ENCODE measurements at regions not wholly inside any gene's neighbourhood (a gene's known extent, or its start where the extent isn't known, plus 50 kb on each side); places are given as distances from the start of the nearest gene placed in this dataset.
"Not testable (repeated sequence)": the region's sequence is repeated elsewhere in the genome, so short reads cannot be mapped to it uniquely, and the experiment has no call there.

DNA sequence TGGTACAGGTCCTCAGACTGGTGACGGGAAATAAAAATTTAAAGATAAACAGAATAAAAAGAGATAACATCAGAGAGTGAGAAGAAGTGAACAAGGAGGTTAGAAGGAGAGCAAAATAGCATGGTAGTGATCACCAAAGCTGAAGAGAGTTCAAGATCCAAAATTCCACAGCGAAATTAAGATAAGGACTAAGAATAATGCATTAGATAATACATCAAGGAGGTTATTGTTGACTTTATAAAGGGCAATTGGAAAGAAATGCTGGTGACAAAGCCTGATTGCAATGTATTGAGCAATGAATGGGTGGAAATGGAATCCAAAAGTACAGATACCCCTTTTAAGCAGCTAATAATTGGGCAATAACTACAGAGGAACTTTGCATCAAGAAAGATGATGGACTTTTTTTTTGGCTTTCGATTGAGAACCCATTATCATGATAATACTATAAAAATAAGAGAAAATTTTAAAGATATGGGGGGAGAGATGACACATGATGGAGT is 101.6 kb upstream of the MAP9 start:
- DNase-seq (ENCODE audit: low read depth in 4 of 4, low spot score in 3 of 4), result no peak

DNA sequence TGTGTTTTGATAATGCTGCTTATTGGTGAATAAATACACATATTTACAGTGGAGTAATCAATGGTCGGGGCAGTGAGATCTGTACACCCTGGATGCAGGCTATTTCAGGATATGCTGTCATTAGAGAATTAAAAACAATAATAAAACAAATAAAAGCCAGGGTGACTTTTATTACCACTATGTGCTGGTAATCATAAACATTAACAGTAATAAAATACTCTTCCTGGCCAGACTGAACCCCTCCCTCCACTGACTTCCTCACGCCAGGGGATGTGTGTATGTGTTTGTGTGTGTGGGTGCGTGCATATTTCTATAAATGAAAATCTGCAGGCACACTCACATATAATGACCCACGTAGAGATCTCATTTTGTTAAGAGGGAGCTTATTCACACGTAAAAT is 98.0 kb upstream of the MAP9 start:
- DNase-seq (ENCODE audit: low read depth in 4 of 4, low spot score in 3 of 4), result no peak

DNA sequence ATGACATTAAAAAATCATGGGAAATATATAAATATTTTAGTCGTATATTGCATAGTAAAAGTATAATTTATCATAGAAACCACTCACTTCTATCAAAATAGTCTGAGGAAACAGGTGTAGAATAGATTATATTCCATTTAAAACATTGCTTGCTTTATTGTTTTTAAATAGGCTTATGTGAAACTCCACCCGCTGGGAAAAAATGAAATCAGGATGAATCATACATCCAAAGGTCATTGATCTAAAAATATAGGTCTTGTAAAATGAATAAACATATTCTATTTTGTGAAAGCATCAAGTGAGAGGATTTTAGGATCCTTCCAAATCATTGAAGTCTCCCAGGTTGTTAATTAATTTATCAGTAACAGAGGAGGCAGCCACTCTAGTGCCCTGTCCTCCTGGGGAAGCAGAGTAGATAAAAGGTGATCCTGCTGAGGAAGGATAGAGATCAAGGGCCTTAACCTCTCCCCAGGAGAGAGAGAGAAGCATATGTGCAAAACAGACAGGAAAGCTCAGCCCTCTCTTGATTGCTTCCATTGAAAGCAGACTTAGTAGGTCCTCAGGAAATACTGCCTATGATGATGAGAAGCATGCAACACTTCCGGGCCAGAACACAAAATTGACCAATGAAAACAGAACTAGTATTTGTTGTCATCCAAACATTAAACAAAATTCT is 96.8 kb upstream of the MAP9 start:
- DNase-seq (ENCODE audit: low read depth in 4 of 4, low spot score in 3 of 4), result no peak

DNA sequence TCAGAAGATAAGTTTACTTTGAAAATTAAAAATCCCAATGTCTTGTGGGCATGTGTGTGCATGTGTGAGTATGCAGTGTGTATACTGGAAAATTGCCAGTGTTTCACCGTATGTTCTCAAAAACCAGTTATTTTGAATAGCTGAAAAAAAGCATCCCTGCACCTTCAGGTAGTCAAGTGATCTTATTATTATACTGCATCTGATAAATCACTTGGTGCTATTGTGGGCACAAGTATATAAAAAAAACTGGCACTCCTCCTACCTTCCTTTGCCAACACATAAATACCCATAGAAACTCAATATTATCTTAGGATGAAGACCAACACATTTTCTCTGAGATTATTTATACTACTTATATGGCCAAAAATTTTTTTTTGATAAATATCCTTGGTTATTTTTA is 91.5 kb upstream of the MAP9 start:
- no peak for DNase-seq (ENCODE audit: low read depth in 4 of 4, low spot score in 3 of 4)

DNA sequence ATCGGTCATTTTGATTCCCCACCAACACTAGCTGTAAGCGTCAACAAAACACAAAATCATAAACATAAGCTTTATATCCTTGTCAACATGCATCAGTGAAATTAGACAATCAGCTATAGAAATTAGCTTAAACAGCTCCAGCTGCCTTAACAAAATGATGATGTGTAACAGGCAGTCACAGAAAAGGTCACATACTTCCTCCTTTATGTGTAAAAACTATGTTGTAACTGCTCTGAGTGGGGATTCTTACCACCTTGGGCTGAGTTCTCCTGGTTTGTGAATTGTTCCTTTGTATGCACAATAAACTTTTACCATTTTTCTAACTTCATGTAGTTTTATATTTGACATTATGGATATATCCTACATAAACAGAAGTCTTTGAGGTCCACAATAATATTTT is 73.9 kb upstream of the MAP9 start:
- DNase-seq (ENCODE audit: low read depth in 4 of 4, low spot score in 3 of 4), result no peak

DNA sequence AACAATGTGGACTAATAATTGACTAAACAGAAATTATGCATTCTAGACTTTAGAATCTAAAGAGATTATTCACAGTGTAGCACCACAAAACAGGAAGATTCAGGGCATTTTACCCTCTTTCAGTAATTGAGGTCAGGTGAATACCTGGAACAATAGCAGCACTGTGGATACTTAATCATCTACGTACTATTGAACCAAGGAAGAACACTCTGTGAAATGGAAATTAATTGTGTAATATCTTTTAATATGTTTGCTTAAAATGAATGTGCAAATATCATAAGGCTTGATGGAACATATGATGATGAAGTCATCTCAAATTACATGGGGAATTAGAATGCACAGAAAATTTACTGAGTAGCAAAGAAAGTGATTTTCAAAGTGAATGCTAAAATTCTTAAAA is 68.5 kb upstream of the MAP9 start:
- DNase-seq (ENCODE audit: low read depth in 4 of 4, low spot score in 3 of 4), result no peak

DNA sequence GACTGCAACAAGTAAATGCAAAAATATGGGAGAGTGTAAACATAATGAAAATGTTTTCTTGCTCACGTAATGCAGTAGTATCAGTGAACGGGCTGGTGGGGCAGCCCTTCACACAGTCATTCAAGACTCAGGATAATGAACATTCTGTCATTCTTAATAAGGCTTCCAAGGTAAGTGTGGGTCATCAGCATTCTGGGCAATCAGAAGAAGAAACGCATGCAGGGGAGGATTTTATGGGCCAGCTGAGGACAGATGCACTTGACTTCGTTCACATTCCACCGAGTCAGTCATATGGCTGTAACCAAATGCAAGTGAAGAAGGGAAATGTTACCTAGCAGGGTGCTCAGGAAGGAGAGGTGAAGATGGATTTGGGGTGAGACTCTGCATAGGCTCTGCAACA is 68.0 kb upstream of the MAP9 start:
- DNase-seq (ENCODE audit: low read depth in 4 of 4, low spot score in 3 of 4), result peak in 1 of 4 donors; percentile 7

DNA sequence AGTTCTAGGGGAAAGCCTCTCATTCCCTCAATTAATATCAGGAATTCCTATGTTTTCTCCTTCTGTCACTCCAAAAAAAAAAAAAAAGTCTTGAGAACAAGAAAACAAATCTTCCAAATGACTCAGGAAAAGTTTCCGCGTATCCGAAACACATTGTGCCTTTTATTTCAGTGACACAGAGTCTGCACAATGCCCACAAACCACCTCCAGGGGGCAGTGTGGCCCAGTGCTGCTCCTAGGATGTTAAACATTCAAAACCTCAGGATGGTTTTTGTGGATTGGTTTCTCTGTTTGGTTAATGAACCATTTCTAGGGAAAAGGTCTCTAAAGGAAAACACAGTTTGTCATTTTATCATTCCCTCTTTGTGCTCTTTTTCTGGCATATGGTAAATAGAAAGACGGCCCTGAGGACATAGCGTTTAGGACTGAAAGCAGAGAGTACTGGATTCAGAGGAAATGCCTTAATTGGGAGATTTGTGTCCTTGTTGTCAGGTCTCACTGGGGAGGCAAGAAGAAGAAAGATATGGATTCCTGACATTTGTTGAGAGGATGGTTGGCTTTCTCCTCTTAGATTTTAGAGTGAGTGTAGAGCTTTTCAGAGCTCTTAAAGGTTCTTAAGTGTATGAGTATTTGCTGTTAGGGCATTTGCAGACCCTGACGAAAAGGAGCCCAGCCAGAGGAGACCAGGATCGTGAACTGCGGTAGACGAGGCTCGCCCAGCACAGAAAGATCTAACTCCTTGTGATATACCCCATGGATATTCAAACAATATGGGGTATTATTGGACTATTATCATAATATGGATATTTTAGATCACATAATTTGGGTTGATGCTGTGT is 65.7 kb upstream of the MAP9 start:
- peak; percentile 75 to 78 (median 76) for DNase-seq (ENCODE audit: low read depth in 4 of 4, low spot score in 3 of 4)

DNA sequence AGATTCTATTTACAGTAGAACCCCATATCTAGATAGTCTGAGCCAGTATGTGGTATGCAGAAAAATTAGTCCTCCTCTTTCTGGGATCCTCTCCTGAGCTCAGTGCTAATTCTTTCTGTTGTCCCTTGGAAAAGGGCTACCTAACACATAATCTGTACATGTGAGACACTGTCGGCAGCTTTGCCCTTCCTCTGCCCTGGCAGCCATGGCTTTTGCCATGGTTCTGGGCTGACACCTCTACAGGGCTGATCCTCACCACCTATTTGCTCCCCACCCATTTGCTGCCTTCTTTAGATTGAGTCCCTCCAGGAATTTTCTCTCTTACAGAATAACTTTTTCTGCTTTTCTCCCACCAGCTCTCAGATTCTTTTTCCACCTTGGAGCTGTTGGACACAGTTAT is 64.7 kb upstream of the MAP9 start:
- no peak for DNase-seq (ENCODE audit: low read depth in 4 of 4, low spot score in 3 of 4)

DNA sequence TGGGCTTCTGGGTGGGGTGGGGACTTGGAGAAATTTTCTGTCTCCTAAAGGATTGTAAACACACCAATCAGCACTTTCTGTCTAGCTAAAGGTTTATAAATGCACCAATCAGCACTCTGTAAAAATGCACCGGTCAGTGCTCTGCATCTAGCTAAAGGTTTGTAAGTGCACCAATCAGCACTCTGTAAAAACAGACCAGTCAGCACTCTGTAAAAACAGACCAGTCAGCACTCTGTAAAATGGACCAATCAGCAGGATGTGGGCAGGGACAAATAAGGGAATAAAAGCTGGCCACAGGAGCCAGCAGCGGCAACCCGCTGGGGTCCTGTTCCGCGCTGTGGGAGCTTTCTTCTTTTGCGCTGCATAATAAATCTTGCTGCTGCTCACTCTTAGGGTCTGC is 63.0 kb upstream of the MAP9 start:
- not testable (repeated sequence) for DNase-seq (ENCODE audit: low read depth in 4 of 4, low spot score in 3 of 4)

DNA sequence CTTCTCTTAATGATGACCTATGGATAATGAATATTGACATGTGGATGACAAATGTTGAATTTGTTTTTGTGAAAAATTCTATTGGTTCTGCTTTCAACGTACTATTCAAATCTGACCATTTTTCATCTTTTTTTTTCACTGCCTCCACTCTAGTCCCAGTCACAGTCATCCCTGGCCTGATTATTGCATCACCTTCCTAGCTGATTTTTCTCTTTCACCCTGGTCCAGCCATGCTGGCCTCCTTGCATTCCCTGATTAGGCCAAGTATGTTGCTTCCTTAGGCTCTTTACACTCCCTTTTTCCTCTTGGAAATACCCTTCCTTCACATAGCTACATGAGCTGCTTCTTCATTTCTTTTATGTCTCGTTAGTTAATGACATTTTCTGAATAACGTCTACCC is 58.1 kb upstream of the MAP9 start:
- DNase-seq (ENCODE audit: low read depth in 4 of 4, low spot score in 3 of 4), result no peak

DNA sequence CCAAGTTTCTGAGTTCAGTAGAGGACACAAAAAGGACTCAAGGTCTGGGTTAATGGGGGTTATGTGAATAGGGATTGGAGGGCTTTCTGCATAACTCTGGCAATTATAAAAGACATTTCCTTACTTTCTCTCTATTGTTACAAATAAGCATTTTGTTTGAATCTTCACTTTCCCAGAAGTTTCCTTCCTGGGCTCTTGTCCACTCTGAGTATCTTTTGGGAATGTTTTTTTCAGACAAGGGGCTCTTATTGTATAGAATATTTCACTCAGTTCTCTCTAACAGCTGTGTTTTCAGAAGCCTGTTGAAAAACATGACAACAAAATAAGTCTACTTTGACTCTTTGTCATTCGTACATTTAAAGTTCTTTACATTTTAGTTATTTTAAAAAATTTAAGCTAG is 57.6 kb upstream of the MAP9 start:
- DNase-seq (ENCODE audit: low read depth in 4 of 4, low spot score in 3 of 4), result no peak

DNA sequence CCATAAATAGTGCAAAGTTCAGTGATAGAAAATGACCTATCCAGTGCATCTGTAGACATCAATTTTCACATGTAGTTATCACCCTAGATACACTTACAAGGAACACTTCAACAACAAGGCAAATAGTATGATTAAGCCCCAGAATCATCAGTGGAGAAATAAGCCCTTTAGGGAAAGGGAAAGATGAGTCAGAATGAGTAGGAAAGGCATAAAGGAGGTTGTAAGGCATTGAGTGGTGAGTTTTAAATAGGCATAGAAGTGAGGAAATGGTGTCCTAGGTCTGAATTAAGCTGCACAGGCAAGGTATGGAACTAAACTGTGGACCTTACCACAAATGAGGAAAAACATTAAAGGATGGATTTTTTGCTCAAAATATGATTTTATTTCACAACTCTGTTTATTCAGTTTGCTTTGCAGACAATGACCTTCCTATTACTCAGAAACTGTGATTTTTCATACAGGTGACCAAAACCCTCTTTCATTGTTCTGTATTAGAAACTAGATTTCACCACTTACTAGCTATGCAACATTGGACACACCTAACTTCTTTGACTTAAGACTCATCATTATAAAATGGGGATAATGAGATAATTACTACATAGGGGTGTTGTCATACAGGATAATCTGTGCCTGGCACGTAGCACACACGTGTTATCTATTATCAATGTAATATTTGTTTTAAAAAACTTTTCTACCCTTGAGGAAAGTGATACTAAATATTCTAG is 57.0 kb upstream of the MAP9 start:
- no peak for DNase-seq (ENCODE audit: low read depth in 4 of 4, low spot score in 3 of 4)

DNA sequence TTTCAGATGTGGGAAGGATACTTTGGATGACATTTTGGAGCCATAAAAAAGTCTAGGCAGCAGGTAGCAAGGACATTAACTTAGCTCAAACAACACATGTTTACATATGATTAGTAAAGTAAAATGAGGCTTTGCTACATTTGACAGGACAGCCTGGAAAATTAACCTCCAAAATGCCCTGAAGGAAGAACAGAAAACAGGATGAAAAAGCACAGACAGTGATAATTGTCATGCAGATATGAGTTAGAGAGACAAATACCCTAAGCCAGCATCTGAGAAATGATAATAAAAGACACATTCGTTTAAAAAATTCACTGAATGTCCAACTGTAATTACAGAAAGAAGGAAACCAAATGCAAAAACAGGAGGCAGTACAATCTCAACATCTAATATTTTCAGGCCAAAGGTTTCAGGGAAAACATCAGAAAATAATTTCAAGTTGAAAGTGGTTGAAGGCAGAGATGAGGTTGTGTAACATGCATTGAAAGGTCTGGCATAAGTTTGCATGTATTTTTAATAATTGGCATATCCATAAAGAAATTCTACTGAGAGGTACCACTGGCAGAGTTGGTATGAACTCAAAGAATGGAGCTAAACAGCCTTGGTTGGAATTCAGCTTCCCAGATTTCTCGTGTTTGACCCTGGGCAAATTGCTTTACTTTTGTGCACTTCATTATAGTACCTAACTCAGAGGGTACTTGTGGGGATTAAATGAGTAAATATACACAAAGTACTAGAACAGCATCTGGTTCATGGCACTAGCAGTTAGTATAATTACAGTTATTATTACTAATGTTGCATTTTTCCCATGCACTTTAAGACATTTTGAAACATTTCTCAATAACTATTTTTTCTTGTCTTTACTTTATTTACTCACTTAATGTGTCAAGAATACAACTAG is 54.4 kb upstream of the MAP9 start:
- DNase-seq (ENCODE audit: low read depth in 4 of 4, low spot score in 3 of 4), result no peak

DNA sequence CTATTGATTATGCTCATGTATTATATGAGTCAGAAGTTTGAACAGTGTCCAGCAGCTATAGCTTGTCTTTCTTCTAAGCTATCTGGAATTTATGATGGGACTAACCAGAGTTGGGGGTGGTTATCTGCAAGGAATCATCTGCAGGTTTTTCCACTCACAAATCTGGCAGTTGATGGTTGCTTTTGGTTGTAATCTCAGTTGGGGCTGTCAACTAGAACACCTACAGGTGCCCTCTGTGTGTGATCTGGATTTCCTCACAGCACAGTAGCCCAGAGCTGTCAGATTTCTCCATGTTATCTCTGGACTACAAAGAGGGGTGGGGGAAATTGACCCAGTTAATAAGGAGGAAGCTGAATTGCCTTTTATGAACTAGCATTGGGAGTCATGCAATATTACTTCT is 51.4 kb upstream of the MAP9 start:
- DNase-seq (ENCODE audit: low read depth in 4 of 4, low spot score in 3 of 4), result no peak

DNA sequence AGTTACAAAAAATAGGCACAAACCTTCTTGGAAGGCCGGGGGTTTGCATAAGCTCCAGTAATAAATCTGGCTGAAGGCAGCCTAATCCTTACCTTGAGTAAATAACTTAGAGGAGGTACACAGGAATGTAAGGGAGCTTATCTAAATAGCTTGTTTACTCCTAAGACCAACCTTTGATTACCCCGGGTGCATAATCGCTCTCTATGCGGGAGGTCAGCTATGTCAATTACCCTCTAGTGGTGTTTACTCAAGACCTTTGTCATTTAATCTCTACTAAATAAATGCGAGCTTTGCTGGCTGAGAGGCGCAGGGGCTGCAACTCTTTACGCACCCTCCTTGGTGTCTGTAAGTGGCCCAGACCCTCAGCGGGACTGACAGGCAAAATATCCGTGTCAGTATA is 50.2 kb upstream of the MAP9 start:
- no peak for DNase-seq (ENCODE audit: low read depth in 4 of 4, low spot score in 3 of 4)
